GM21526 (cell line): ENCODE measurements at regions not wholly inside any gene's neighbourhood (a gene's known extent, or its start where the extent isn't known, plus 50 kb on each side); places are given as distances from the start of the nearest gene placed in this dataset.

Experiments used
- ATAC-seq: cut with Tn5 transposase; IDR thresholded peaks from one replicate; pipeline ENCODE4 v1.9.1; 2021; ENCODE audit warnings: moderate library complexity; ENCODE audit not compliant: unreplicated experiment, low FRiP score

DNA sequence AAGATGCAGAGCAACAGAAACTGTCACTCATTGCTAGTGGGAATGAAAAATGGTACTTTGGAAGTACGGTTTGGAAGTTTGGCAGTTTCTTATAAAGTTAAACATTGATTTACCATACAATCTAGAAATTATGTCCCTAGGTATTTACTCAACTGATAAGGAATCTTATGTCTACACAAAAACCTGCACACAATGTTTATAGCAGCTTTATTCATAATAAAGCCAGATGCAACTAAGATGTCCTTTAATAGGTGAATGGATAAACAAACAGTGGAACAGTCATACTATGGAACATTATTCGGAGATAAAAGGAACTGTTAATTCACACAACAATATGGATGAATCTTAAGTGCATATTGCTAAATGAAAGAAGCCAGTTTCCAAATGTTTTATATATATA lies 96.2 kb upstream of the SIRPA start:
- no peak for ATAC-seq

DNA sequence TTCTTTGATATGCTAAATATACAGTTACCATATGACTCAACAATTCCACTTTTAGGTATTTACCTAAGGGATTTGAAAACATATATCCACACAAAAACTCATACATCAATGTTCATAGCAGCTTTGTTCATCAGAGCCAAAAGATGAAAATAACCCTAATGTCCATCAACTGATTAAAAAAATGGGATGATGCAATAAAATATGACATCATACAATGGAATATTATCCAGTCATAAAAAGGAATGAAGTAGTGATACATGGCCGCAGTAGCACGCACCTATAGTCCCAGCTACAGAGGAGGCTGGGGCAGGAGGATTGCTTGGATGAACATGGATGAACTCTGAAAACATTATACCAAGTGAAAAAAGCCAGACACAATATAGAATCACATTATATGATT lies 101.4 kb upstream of the SIRPA start:
- no peak for ATAC-seq

DNA sequence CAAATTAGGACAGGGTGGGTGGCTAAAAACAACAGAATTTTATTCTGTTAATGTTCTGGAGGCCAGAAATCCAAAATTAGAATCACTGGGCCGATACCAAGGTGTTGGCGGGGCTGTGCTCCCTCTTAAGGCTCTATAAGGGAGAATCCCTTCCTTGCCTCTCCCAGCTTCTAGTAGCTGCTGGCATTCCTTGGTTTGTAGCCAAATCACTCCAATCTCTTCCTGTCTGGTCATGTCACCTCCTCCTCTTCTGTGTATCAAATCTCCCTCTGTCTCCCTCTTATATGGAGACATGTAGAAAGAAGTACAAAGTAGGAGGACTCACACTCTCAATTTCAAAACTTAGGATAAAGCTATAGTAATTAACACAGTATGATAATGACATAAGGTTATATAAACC lies 102.9 kb upstream of the SIRPA start:
- no peak for ATAC-seq

DNA sequence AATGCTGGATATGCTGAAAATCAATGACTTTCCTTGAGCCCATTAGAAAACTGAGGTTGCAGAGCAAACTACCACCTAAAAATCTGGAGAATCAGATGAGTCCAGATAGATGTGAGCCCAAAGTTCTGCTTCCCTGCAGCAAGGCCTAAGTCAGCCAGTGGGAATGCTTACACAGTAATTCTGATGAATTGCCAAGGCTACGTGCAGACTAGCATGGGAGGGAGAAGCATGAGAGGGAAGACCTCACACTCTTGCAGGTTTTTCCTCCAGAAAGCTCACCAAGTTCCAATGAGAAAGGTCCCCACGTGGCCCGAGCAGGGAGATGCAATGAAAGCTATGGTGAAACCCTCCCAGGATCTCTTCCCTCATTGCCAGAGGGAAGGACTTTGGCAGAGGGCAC lies 104.8 kb upstream of the SIRPA start:
- no peak for ATAC-seq

DNA sequence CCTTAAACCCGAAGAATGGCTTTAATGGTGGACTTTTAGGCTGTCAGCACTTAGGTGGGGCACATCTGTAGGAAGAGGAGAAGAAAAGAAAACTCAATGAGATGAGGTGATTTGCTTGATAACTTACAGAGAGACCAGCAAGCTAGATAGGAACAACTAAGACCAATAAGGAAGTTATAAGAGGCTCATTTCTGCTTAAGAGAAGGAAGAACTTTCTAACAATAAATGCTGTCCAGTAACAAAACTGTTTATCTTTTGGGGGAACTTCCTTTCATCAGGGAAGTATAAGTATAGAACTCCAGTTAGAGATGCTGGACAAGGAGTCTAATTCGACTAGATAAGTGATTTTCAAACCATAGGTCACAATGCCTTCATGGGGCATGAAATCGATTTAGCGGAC lies 107.2 kb upstream of the SIRPA start:
- ATAC-seq: no peak

DNA sequence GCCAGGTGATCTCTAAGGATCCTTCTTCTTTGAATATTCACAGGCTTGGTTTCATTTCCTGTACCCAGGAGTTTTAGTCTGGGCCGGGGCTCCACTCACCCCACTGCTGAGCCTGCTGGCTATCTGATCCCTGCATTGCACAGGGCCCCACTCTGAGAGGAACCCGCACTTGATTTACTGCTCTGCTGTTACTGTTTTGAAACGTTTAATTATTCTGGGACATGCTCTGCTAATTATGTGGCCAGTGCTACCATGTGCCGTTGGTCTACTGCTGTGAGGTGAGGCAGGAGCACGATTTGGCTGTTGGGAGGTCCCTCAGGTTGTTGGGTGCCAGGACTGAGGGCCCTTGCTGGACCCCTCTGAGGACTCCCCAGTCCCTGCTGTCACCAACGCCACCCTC lies 108.7 kb upstream of the SIRPA start:
- no peak for ATAC-seq

DNA sequence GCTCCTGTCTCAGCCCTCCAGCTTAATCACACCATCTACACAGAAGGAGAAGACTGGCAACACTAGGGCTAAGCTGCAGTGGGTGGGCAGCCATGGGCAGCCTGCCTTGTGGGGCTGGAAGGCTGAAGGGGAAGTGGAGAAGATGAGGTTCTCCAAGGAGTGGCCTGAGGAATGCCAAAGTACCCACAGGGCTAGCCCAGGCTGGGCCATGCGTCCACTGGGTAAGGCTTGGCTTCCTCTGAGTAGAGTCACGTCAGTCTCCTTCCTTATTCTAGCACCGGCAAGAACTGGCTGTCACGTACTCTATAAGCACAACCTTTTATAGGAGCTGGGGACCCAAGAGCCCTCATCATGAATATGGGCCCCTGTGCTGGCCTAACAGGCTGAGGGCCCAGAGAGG lies 110.6 kb upstream of the SIRPA start:
- ATAC-seq: no peak

DNA sequence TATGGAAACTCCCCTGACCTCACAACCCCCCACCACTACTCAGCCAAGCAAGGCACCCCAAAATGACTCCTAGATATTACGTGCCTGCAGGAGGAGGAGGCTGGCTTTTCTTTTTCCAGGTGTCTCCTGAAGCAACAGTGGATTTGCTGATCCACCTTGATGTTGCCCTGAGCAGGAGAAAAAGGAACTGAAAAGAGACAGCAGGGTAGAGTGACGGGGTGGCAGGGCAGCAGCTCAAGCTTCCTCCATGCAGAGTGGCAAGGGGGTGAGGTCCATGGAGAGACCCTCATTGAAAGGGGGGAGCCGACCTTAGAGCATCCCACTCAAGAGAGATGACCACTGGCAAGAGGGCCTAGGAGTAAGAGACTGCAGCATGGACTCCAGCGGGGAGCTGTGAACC lies 112.0 kb upstream of the SIRPA start:
- ATAC-seq: no peak

DNA sequence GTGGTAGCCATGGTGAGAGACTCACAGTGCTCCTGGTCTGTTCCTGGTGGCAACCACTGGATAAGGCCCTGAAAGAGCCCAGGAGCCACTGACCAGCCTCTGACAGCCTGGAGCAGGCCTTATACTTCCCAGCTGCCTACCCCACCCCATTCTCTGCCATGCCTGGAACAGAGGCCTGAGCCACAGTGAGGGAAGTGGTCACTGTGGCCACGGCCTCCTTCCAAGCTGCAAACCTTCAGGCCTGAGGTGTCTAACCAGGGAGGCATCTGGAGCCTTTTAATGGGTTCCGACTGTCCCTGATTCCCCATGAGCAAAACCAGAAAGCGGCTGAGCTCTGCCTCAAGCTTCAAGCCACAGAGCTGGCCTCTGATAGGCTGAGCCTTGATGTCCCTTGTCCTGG lies 113.0 kb upstream of the SIRPA start:
- ATAC-seq: no peak

DNA sequence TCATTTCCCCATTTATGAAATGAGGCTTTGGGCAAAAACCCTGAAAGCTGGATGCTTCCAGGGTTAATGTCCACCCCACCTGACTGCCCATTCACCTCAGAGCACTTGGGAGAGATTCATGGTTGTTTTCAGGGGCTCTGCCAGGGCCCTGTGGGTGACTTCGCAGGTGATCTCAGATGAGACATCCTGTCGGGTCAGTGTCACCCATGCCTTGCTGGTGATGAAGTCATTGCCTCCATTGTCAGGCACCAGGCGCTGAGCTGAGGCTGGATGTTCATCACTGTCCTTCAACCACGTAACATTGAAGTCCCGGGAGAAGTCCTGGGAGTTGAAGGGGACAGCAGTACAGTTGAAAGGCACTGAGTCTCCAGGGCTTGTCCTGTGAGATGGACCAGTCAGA lies 115.6 kb upstream of the SIRPA start:
- no peak for ATAC-seq

DNA sequence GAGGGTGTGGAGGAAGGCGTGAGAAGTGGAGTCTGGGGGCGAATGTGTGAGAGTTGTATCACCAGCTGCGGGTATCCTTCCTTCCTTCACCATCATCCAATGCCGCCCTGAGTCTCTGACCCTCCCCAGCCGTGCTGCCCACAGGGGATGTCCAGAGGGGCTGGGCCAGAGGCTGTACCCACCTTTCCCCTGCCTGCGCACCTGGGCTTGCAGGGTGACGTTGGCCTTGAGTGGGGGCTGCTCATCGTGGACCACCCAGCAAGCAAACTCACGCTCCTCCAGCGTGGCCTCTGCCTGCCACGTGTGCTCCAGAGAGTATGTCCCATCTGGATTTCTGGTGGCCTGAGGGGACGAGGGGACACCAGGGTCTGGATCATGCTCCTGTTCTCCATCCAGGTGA lies 116.9 kb upstream of the SIRPA start:
- ATAC-seq: no peak

DNA sequence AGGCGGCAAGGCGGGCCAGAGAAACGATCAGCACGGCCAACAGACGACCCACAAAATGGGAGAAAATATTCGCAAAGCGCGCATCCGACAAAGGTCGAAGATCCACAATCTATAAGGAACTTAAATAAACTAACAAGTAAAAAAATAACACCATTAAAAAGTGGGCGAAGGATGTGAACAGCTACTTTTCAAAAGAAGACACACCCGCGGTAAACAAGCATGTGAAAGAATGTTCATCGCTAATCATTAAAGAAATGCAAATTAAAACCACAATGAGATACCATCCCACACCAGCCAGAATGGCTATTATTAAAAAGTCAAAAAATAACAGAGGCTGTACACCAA lies 117.8 kb upstream of the SIRPA start:
- no peak for ATAC-seq

DNA sequence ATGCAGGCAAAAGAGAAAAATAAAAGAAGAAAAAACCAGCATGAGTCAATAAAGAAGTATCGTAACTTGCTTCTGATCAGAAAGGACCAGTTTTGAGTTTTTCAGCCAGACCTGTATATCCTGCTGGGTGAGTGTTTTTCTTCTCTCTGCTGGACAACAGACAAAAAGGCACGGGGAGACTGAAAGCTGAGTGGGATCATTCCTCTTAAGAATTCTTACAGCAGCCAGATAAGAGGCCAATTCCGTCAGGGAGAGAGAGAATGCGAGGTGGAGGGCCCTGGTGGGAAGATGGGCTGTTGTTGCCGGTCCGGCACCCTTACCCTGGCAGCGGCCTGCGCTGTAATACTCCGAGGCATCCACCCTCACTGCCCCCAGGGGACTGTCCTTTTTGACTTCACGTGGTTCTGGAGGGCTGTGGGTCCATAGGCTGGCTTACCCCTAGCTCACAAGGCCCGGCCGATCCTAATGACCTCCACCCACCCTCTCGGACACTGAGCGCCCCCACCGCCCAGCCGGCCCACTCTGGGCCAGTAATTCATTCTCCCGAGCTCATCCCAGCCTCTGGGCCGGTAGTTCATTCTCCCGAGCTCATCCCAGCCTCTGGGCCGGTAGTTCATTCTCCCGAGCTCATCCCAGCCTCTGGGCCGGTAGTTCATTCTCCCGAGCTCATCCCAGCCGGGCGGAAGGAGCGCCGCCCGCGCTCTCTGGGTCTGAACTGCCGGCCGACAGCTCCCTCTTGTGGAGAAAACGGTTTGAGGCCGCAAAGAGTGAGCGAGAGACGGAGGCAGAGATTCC lies 118.3 kb upstream of the SIRPA start:
- ATAC-seq: peak; percentile 77

DNA sequence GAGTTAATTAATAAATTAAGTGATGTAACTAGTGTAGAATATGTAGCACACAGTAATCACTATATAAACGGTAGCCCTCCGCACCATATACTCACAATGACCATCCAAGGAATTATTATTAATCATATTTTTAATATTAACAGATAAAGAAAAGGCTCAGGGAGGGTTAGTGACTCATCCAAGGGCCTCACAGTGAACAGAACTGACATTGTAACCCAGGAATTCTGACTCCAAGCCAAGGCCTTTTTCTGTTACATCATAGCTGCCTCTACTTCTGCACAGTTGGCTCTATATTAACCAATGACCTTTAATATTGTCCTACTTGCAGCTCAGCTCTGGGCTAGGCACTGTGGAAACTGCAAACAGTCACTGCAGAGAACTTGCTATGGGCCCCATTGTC lies 117.5 kb upstream of the SIRPG start:
- ATAC-seq: no peak

DNA sequence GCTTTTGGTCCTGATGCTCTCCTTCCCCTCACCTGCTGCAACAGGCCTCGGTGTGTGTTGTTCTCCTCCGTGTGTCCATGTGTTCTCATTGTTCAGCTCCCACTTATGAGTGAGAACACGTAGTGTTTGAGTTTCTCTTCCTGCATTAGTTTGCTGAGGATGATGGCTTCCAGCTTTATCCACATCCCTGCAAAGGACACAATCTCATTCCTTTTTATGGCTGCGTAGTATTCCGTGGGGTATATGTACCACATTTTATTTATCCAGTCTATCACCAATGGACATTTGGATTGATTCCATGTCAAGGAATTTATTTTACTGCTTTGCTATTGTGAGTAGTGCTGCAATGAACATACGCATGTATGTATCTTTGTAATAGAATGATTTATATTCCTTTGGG lies 116.9 kb upstream of the SIRPG start:
- no peak for ATAC-seq

DNA sequence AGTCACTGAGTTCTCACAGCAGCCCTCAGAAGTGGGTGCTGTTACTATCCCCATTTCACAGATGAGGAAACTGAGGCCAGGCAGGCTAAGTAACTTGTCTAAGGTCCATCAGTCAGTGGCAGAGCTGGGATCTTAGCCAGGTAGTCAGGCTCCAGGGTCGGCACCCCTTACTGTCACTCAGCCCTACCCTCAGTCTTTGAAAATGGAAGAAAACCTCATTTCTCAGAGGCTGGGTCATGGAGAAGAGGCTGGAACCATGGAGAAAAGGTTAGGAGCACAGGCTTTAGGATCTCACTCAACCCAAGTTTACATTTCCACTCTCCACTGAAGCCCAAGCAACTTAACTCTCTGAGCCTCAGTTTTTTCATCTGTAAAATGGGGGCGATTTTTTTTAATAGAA lies 116.2 kb upstream of the SIRPG start:
- ATAC-seq: no peak

DNA sequence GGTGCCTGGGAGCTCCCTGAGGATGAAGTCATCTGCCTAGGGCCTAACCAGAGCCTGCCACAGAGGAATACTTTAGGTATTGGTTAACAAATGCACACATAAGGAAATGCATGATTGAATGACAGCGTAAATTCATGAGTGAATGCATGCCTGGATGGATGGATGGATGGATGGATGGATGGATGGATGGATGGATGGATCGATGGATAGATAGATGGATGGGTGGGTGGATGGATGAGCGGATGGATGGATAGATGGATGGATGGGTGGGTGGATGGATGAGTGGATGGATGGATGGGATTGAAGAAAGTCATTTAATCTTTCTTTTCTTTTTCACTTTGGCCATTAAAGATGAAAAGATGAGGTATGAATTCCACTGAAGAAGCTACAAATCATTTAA lies 111.9 kb upstream of the SIRPG start:
- ATAC-seq: no peak

DNA sequence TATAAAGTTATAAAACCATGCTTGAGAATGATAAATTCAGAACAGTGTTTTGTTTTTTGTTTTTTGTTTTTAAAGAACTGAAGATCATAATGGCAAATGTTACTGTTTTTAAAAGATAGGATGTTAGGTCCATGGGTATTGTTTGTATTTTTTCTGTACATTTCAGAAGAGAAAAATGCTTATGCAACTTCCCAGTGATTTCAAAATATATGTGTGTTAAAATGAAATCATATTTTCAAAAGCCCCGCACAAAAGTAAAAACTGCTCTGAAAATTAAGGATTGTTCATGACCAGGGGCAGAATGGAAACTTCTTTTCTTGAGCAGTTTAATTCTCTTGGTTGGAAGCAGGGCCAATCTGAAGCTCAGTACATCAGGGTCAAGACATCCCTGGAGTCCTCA lies 109.2 kb upstream of the SIRPG start:
- ATAC-seq: no peak

DNA sequence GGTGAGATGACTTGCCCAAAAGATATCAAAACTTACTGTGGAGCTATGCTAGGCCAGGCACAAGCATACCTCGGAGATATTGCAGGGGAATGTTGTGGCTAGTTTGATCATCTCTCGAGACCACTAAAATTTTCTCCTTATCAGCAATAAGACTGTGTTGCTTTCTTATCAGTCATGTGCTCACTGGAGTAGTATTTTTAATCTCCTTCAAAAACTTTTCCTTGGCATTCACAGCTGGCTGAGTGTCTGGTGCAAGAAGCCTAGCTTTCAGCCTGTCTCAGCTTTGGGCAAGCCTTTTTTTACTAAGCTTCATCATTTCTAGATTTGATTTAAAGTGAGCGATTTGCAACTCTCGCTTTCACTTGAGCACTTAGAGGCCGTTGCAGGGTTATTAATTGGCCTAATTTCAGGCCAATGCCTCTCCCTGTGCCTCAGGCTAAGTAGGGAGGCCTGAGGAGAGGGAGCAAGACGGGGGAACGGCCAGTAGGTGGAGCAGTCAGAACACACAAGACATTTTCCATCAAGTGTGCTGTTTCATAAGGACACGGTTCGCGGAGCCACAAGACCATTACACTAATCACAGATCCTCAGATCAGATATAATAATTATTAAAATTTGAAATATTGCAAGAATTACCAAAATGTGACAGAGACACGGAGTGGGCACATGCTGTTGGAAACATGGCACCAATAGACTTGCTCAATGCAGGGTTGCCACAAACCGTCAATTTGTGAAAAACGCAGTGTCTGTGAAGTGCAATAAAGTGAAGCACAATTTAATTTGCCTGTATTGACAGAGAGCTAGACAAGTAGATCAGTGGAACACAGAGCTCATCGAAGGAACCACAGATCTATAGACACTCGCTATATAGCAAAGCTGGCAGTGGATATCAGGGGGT lies 106.8 kb upstream of the SIRPG start:
- peak; percentile 75 for ATAC-seq

DNA sequence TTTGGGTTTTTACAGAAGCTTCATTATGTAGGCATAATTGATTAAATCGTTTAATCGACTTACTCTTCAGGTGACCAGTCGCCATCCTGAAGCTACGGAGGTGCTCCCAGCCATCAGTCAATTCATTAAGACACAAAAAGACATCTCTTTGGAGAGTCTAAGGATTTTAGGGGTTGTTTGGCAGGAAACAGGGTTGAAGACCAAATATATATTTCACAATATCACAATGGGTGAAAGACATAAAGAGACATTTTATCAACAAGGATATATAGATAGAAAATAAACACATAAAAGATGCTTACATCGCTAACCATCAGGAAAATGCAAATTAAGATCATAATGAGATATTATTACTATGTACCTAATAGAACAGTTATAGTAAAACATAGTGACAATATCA lies 104.0 kb upstream of the SIRPG start:
- ATAC-seq: no peak

DNA sequence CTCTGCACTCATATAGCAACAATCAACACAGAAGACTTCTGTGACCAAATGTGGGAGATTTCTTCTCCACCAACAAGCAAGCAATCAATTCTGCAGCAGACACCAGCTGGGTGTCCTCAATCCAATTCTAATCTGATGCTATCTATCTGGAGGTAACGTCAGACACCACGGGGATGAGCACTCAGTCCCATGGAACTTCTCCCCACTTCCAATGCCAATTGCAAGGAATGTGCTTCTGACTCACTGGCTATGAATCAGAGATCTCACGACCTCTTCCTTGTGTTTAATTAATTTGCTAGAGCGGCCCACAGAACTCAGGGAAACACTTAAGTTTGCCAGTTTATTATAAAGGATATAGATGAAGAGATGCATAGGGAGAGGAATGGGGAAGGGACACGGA lies 103.5 kb upstream of the SIRPG start:
- no peak for ATAC-seq

DNA sequence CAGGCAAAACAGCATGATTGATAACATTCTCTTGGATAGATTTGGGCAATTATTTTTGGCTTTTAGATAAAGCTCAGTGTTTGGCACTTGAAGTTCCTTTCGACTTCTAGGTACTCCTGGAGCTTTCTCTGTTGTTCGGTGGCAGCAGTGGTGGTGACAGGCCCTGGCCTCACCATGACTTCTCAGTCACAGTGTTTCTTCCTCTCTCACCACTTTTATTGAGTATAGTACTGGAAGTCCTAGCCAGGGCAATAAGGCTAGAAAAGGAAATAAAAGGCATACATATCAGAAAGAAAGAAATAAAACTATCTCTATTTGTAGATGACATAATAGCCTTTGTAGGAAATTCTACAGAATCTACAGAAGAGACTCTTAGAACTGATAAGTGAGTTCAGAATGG lies 101.2 kb upstream of the SIRPG start:
- no peak for ATAC-seq
